ENCODE measurements at regions not wholly inside any gene's neighbourhood (a gene's known extent, or its start where the extent isn't known, plus 50 kb on each side); places are given as distances from the start of the nearest gene placed in this dataset.
A peak's percentile ranks its signal among the peaks of the same experiment; 100 is the strongest.

DNA sequence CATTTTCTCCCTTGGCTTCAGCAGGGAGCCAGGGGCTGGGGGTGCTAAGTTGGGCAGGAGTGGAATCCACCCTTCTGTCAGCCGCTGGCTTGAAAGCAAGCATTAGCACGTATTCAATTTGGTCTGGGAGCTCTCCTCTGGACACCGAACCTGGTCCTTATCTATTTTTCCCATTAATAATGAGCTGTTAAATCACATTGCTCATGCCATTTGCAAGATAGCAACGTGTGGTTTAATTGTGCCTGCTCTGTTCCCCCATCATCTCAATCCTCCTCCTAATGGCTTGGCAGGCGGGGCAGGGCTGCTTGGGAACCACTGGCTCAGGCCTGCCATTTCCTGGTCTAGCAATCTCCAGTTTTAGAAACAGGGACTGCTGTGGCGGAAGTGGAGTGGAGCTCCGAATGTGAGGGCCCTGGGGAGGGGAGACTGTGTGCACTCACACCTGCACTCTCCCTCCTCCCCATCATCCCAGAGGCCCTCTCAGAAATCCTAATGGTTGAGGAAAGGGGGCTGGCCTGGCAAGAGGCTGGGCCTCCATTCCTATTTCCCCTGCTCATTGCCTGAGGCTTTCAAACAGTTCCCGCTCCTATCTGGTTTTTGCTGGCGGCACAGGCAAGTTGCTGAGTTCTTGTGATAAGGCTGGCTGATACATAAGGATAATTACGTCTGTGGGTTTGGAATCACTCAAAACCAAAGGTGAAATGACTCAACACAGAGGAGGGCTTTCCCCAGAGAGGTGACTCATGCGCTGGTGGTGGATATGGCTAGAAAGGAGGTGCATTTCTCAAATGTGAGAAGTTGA, 201.2 kb upstream of the E2F8 start (continued):
- TF ChIP-seq HIVEP1 (CRISPR knock-in tag; IDR thresholded peaks at IDR 0.05) (0 out of 2 replicates have a peak, but pooled peaks have one; percentile 35), STAT5A (IDR thresholded peaks at IDR 0.05; ENCODE audit: borderline replicate concordance, low read length) (peak; percentile 93), BCOR (IDR thresholded peaks at IDR 0.05) (peak; percentile 49; the same call in 1 of the 2 replicates), FOXP1 (CRISPR knock-in tag; IDR thresholded peaks at IDR 0.05) (0 out of 2 replicates have a peak, but pooled peaks have one; percentile 64), CBX3 (IDR thresholded peaks at IDR 0.05; ENCODE audit: borderline replicate concordance in 1 of 2, low read length in 2 of 2) (peak in 1 of 2 experiments; percentile 67; a peak in 1 of 3 replicates), FOXK2 (conservative IDR thresholded peaks at IDR 0.05 in 1 of 2, IDR thresholded peaks at IDR 0.05 in 1 of 2; ENCODE audit: low read depth in 2 of 2) (peak; percentile 72 to 74), JUND (IDR thresholded peaks at IDR 0.05; ENCODE audit: borderline replicate concordance, low read depth, low read length) (peak; percentile 99), JUND (tag; IDR thresholded peaks at IDR 0.05; ENCODE audit: borderline replicate concordance, low read depth, low read length) (peak; percentile 99), ETV5 (CRISPR knock-in tag; IDR thresholded peaks at IDR 0.05; ENCODE audit: low read depth) (0 out of 2 replicates have a peak, but pooled peaks have one; percentile 22), ZNF668 (CRISPR knock-in tag; IDR thresholded peaks at IDR 0.05) (0 out of 2 replicates have a peak, but pooled peaks have one; percentile 9), PHB (CRISPR knock-in tag; IDR thresholded peaks at IDR 0.05) (no peak), PHF8 (IDR thresholded peaks at IDR 0.05; ENCODE audit: borderline replicate concordance, low read length) (peak; percentile 14; the same call in 1 of the 2 replicates), ELF1 (tag; IDR thresholded peaks at IDR 0.05) (peak; percentile 76), MCM3 (IDR thresholded peaks at IDR 0.05) (no peak), MTA1 (IDR thresholded peaks at IDR 0.05; ENCODE audit: borderline replicate concordance) (peak; percentile 64; the same call in 1 of the 2 replicates), CEBPB (tag; IDR thresholded peaks at IDR 0.05) (peak; percentile 67), ZNF766 (CRISPR knock-in tag; conservative IDR thresholded peaks at IDR 0.05) (peak; percentile 80)
- TF ChIP-seq, protein P1, sequence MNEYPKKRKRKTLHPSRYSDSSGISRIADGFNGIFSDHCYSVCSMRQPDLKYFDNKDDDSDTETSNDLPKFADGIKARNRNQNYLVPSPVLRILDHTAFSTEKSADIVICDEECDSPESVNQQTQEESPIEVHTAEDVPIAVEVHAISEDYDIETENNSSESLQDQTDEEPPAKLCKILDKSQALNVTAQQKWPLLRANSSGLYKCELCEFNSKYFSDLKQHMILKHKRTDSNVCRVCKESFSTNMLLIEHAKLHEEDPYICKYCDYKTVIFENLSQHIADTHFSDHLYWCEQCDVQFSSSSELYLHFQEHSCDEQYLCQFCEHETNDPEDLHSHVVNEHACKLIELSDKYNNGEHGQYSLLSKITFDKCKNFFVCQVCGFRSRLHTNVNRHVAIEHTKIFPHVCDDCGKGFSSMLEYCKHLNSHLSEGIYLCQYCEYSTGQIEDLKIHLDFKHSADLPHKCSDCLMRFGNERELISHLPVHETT (CRISPR knock-in tag; conservative IDR thresholded peaks at IDR 0.05 in 1 of 2, IDR thresholded peaks at IDR 0.05 in 1 of 2): peak in 1 of 2 experiments; percentile 69; a peak in 1 of 4 replicates
- TF ChIP-seq, protein P2, sequence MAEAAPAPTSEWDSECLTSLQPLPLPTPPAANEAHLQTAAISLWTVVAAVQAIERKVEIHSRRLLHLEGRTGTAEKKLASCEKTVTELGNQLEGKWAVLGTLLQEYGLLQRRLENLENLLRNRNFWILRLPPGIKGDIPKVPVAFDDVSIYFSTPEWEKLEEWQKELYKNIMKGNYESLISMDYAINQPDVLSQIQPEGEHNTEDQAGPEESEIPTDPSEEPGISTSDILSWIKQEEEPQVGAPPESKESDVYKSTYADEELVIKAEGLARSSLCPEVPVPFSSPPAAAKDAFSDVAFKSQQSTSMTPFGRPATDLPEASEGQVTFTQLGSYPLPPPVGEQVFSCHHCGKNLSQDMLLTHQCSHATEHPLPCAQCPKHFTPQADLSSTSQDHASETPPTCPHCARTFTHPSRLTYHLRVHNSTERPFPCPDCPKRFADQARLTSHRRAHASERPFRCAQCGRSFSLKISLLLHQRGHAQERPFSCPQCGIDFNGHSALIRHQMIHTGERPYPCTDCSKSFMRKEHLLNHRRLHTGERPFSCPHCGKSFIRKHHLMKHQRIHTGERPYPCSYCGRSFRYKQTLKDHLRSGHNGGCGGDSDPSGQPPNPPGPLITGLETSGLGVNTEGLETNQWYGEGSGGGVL (CRISPR knock-in tag; IDR thresholded peaks at IDR 0.05): no peak
